Motor neuron (in vitro differentiated cells): ENCODE measurements at regions not wholly inside any gene's neighbourhood (a gene's known extent, or its start where the extent isn't known, plus 50 kb on each side); places are given as distances from the start of the nearest gene placed in this dataset.

Experiments
- ATAC-seq, 8 experiments: fragments of 200-7000 bp; cut with Tn5 transposase; replicated peaks in 6 of 8; 2 replicates each; pipeline ENCODE4 v1.8.0; 2021; ENCODE audit warnings: mild to moderate bottlenecking in 8 of 8, moderate library complexity in 8 of 8
- H3K27ac ChIP-seq, 2 donors: fragments of 250-450 bp; sonication (Bioruptor Pico); 2 replicates each; pipeline ENCODE4 v1.9.0; 2021; ENCODE audit warnings: antibody characterized with exemption in 2 of 2, mild to moderate bottlenecking in 2 of 2, moderate library complexity in 1 of 2
- H3K4me1 ChIP-seq, 2 donors: fragments of 250-450 bp; sonication (Bioruptor Pico); replicated peaks in 1 of 2; 2 replicates each; pipeline ENCODE4 v1.6.1; 2021; ENCODE audit warnings: antibody characterized with exemption in 2 of 2, mild to moderate bottlenecking in 2 of 2, moderate library complexity in 1 of 2
- H3K4me3 ChIP-seq, 5 donors: fragments of 250-450 bp; sonication (Bioruptor Pico); 2 replicates each; pipeline ENCODE4 v1.9.0; 2021; ENCODE audit warnings: antibody characterized with exemption in 5 of 5, mild to moderate bottlenecking in 5 of 5, moderate library complexity in 4 of 5
- WGBS, 10 experiments: fragments of 450-650 bp; shearing (Covaris generic); methylation state at CpG; one replicate each; pipeline ENCODE4 v1.0.0; 2022; 5-methylcytosine and 5-hydroxymethylcytosine counted together
- in situ Hi-C, 9 experiments: fragments of 400-800 bp; cut with MboI; loops; one replicate each; pipeline ENCODE4 v1.15.0; 2021; ENCODE audit warnings: low sequenced_read_pairs in 9 of 9, low pct_unique_long_range_greater_than_20kb in 2 of 9; ENCODE audit not compliant: unreplicated experiment in 9 of 9

- peak in 1 of 8 experiments; percentile 71 for ATAC-seq
- Histone ChIP-seq H3K4me3 (no peak overlapping the region), H3K27ac (no peak overlapping the region)
These were observed 201.1 kb downstream of the PRDM2 start for GRCh38 chr1:13901039-13901438.

GRCh38 chr1:13901597-13901996 is 201.6 kb downstream of the PRDM2 start:
- Histone ChIP-seq H3K4me3 (no peak overlapping the region), H3K27ac (no peak overlapping the region), H3K4me1 (no peaks in the 10 kb centered on the region)
- peak in 1 of 8 experiments; percentile 16 for ATAC-seq
- 20 to 83% (median 74%) methylated on average over 1 to 6 of the region's 6 CpGs; no CpG with 5 or more reads in 2 of the 10 experiments for WGBS, 10 experiments
- in situ Hi-C loops, result no loop called here

More at GRCh38 chr1:13901039-13901438, 201.1 kb downstream of the PRDM2 start:
- no peaks in the 10 kb centered on the region for H3K4me1 ChIP-seq
- in situ Hi-C loops, result no loop called here
- 4 to 72% (median 55%) methylated on average over 4 to 10 of the region's 10 CpGs; no CpG with 5 or more reads in 1 of the 10 experiments for WGBS, 10 experiments

- 0 to 67% (median 53%) methylated on average over 1 to 3 of the region's 3 CpGs; no CpG with 5 or more reads in 2 of the 10 experiments for WGBS, 10 experiments
- Histone ChIP-seq H3K4me3 (no peak overlapping the region), H3K27ac (no peak overlapping the region), H3K4me1 (no peaks in the 10 kb centered on the region)
- peak in 1 of 8 experiments; percentile 17 for ATAC-seq
- in situ Hi-C loops, result no loop called here
These were observed 208.1 kb downstream of the PRDM2 start for GRCh38 chr1:13908128-13908527.

DNA sequence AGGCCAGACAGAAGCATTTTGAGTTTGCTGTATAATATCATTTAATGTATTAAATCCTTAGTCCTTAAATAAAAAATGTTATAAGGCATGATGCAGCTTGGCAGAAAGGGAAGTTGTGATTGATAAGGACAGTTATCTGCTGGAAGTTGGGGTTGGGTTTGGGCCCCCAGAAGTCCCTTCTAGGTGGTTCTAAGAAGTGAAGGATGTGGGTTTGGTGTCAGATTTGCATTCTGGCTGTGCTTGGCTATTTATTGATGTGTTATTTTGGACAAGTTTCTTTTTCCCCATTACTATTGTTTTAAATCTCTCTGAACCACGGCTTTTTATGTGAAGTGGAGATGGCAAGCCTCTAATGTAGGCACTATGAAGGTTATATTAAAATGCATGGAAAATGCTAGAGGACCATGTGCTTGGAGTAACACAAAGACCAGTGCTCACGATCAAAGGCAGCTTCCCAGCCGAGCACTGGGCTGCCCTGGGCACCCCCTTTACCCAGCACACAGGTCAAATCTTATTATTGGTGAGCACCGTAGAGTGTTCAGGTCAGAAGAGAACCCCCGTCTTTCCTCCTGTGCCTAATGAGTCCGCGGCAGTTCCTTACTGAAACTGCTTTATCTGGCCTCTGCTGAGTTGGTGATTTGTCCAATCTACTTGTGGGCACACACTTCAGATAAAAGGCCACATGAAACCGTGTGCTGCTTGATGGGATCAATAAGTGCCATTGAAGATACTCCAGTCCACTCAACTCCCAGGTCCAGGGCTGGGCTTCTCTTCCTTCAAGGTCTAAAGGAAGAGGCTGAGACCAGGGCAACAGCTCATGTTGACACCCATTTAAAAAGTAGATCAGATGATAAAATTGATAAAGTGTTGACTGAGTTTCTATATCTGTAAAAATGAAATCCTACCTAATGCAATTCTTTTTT is 212.0 kb downstream of the PRDM2 start:
- in situ Hi-C loops, result no loop called here
- H3K27ac ChIP-seq, result no peak overlapping the region
- H3K4me1 ChIP-seq, result no peaks in the 10 kb centered on the region
- WGBS, 10 experiments, result 7 to 82% (median 68%) methylated on average over 2 to 8 of the region's 8 CpGs; no CpG with 5 or more reads in 2 of the 10 experiments
- H3K4me3 ChIP-seq, result no peak overlapping the region
- ATAC-seq, result no peak

- ATAC-seq, result no peak
These were observed 213.4 kb downstream of the PRDM2 start for GRCh38 chr1:13913396-13913795.

GRCh38 chr1:13916530-13916929 is 216.5 kb downstream of the PRDM2 start:
- Histone ChIP-seq H3K4me3 (no peak overlapping the region), H3K27ac (no peak overlapping the region), H3K4me1 (no peaks in the 10 kb centered on the region)
- in situ Hi-C loops, result no loop called here
- 0 to 86% (median 54%) methylated on average over 1 to 3 of the region's 3 CpGs; no CpG with 5 or more reads in 4 of the 10 experiments for WGBS, 10 experiments
- no peak for ATAC-seq

More at GRCh38 chr1:13913396-13913795, 213.4 kb downstream of the PRDM2 start:
- H3K27ac ChIP-seq, result no peak overlapping the region
- no peaks in the 10 kb centered on the region for H3K4me1 ChIP-seq
- in situ Hi-C loops, result no loop called here
- whole genome bisulfite sequencing, 10 experiments, result 83 to 100% (median 93%) methylated on average over 1 of the region's 1 CpG; no CpG with 5 or more reads in 6 of the 10 experiments
- no peak overlapping the region for H3K4me3 ChIP-seq

- no peak overlapping the region for H3K27ac ChIP-seq
- ATAC-seq, result no peak
- H3K4me3 ChIP-seq, result no peak overlapping the region
- in situ Hi-C loops, result no loop called here
- WGBS, 10 experiments, result 0 to 71% (median 34%) methylated on average over 1 to 2 of the region's 2 CpGs; no CpG with 5 or more reads in 2 of the 10 experiments
- no peaks in the 10 kb centered on the region for H3K4me1 ChIP-seq
These were observed 217.6 kb downstream of the PRDM2 start for GRCh38 chr1:13917607-13918006.

DNA sequence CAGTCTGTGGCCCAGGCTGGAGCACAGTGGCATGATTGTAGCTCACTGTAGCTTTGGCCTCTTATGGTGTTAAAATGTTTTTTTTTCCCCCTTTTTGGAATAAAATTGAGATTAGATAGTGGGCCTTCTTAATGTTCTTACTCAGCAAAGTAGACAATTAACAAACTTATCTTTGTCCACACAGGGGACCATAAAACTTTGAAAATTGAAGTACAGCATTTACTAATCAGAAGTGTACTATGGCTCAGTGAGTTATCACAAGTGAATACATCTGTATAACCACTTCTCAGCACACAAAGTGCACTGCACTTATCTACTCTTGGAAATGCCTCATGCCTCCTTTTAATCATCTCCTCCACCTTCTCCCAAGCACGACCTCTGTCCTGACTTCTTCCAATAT is 218.9 kb downstream of the PRDM2 start:
- ATAC-seq, result no peak
- H3K27ac ChIP-seq, result no peak overlapping the region
- 0 to 67% (median 36%) methylated on average over 1 of the region's 1 CpG; no CpG with 5 or more reads in 3 of the 10 experiments for WGBS, 10 experiments
- no peak overlapping the region for H3K4me3 ChIP-seq
- no peaks in the 10 kb centered on the region for H3K4me1 ChIP-seq
- in situ Hi-C loops, result no loop called here

- 0 to 100% (median 0%) methylated on average over 1 of the region's 1 CpG; no CpG with 5 or more reads in 1 of the 10 experiments for WGBS, 10 experiments
- in situ Hi-C loops, result no loop called here
- no peak overlapping the region for H3K27ac ChIP-seq
- H3K4me1 ChIP-seq, result peaks cover 0 to 2% of the 10 kb centered on the region in 2 donors
- no peak overlapping the region for H3K4me3 ChIP-seq
- peak in 1 of 8 experiments; percentile 42 for ATAC-seq
These were observed 221.2 kb downstream of the PRDM2 start for GRCh38 chr1:13921190-13921589.

- ATAC-seq, result peak in 5 of 8 experiments; percentile 48 to 94 (median 92)
- 17 to 83% (median 56%) methylated on average over 1 to 5 of the region's 5 CpGs; no CpG with 5 or more reads in 1 of the 10 experiments for WGBS, 10 experiments
- peaks cover 0 to 9% of the 10 kb centered on the region in 2 donors for H3K4me1 ChIP-seq
- H3K27ac ChIP-seq, result peak overlapping the region in 1 of 2 donors; percentile 29
- in situ Hi-C loops, result no loop called here
- H3K4me3 ChIP-seq, result no peak overlapping the region
These were observed 222.6 kb downstream of the PRDM2 start for GRCh38 chr1:13922466-13923110.

GRCh38 chr1:13926556-13926955 is 226.6 kb downstream of the PRDM2 start:
- Histone ChIP-seq H3K27ac (no peak overlapping the region), H3K4me3 (no peak overlapping the region), H3K4me1 (peaks cover 9 to 34% of the 10 kb centered on the region in 2 donors)
- no peak for ATAC-seq
- in situ Hi-C loops, result loop anchor here in 1 of 9 experiments (25.0 kb wide), 1 partner anchor 264 kb away; no protein-coding TSS in a partner anchor

GRCh38 chr1:13927736-13928135 is 227.7 kb downstream of the PRDM2 start:
- no peak overlapping the region for H3K4me3 ChIP-seq
- H3K27ac ChIP-seq, result no peak overlapping the region
- peaks cover 9 to 37% of the 10 kb centered on the region in 2 donors for H3K4me1 ChIP-seq
- in situ Hi-C loops, result loop anchor here in 1 of 9 experiments (25.0 kb wide), 1 partner anchor 265 kb away; no protein-coding TSS in a partner anchor
- WGBS, 10 experiments, result 40 to 87% (median 64%) methylated on average over 1 to 3 of the region's 3 CpGs; no CpG with 5 or more reads in 2 of the 10 experiments
- no peak for ATAC-seq

GRCh38 chr1:13929313-13929712 is 229.3 kb downstream of the PRDM2 start:
- 8 to 65% (median 31%) methylated on average over 2 to 5 of the region's 5 CpGs; no CpG with 5 or more reads in 3 of the 10 experiments for whole genome bisulfite sequencing, 10 experiments
- Histone ChIP-seq H3K27ac (peak overlapping the region in 1 of 2 donors; percentile 22), H3K4me3 (no peak overlapping the region), H3K4me1 (peaks cover 9 to 37% of the 10 kb centered on the region in 2 donors)
- in situ Hi-C loops, result loop anchor here in 1 of 9 experiments (25.0 kb wide), 1 partner anchor 267 kb away; no protein-coding TSS in a partner anchor
- ATAC-seq, result peak in 5 of 8 experiments; percentile 24 to 88 (median 83)
